Glutamatergic neuron (in vitro differentiated cells): ENCODE measurements at regions not wholly inside any gene's neighbourhood (a gene's known extent, or its start where the extent isn't known, plus 50 kb on each side); places are given as distances from the start of the nearest gene placed in this dataset.

Experiments used
- DNase-seq: peaks from one replicate; pipeline ENCODE4 v3.0.0; 2022
- H3K27ac Mint-ChIP-seq: one replicate; pipeline ENCODE4 v1.8.0; 2020; ENCODE audit warnings: mild to moderate bottlenecking, mixed read lengths, inconsistent platforms; ENCODE audit not compliant: unreplicated experiment
- H3K27me3 Mint-ChIP-seq: one replicate; pipeline ENCODE4 v1.8.0; 2020; ENCODE audit warnings: mild to moderate bottlenecking, moderate library complexity, mixed read lengths, inconsistent platforms; ENCODE audit not compliant: unreplicated experiment
- H3K36me3 Mint-ChIP-seq: one replicate; pipeline ENCODE4 v1.8.0; 2020; ENCODE audit warnings: mild to moderate bottlenecking, mixed read lengths, inconsistent platforms; ENCODE audit not compliant: unreplicated experiment
- H3K4me1 Mint-ChIP-seq: one replicate; pipeline ENCODE4 v1.8.0; 2020; ENCODE audit warnings: mild to moderate bottlenecking, low read depth, mixed read lengths, inconsistent platforms; ENCODE audit not compliant: unreplicated experiment
- H3K4me3 Mint-ChIP-seq: one replicate; pipeline ENCODE4 v1.8.0; 2020; ENCODE audit warnings: mild to moderate bottlenecking, mixed read lengths, inconsistent platforms; ENCODE audit not compliant: unreplicated experiment
- H3K9me3 Mint-ChIP-seq: one replicate; pipeline ENCODE4 v1.8.0; 2020; ENCODE audit warnings: mild to moderate bottlenecking, moderate library complexity, mixed read lengths, inconsistent platforms; ENCODE audit not compliant: unreplicated experiment
- TF ChIP-seq, protein P1 (sequence below): fragments of 200-600 bp; sonication (generic); IDR thresholded peaks from one replicate; pipeline ENCODE4 v1.5.0; 2021; ENCODE audit not compliant: partially characterized antibody, unreplicated experiment

DNA sequence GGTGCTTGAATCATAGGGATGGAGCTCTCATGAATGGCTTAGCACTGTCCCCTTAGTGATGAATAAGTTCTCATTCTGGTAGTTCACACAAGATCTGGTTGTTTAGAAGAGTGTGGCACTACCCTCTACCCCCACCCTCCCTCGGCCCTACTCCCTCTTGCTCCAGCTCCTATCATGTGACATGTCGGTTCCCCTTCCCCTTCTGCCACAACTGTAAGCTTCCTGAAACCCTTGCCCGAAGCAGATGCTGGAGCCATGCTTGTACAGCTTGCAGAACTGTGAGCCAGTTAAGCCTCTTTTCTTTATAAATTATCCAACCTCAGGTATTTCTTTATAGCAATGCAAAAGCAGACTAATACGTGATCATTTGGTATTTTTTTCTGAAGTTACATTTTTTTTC is 1012.6 kb downstream of the BCL11A start:
- Mint-ChIP-seq H3K36me3 (no peaks in the 10 kb centered on the region), H3K9me3 (no peaks in the 10 kb centered on the region), H3K27ac (no peak overlapping the region), H3K27me3 (peaks cover 2% of the 10 kb centered on the region), H3K4me1 (no peaks in the 10 kb centered on the region), H3K4me3 (no peak overlapping the region)
- TF ChIP-seq, protein P1, sequence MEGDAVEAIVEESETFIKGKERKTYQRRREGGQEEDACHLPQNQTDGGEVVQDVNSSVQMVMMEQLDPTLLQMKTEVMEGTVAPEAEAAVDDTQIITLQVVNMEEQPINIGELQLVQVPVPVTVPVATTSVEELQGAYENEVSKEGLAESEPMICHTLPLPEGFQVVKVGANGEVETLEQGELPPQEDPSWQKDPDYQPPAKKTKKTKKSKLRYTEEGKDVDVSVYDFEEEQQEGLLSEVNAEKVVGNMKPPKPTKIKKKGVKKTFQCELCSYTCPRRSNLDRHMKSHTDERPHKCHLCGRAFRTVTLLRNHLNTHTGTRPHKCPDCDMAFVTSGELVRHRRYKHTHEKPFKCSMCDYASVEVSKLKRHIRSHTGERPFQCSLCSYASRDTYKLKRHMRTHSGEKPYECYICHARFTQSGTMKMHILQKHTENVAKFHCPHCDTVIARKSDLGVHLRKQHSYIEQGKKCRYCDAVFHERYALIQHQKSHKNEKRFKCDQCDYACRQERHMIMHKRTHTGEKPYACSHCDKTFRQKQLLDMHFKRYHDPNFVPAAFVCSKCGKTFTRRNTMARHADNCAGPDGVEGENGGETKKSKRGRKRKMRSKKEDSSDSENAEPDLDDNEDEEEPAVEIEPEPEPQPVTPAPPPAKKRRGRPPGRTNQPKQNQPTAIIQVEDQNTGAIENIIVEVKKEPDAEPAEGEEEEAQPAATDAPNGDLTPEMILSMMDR: no peak
- DNase-seq: no peak

DNA sequence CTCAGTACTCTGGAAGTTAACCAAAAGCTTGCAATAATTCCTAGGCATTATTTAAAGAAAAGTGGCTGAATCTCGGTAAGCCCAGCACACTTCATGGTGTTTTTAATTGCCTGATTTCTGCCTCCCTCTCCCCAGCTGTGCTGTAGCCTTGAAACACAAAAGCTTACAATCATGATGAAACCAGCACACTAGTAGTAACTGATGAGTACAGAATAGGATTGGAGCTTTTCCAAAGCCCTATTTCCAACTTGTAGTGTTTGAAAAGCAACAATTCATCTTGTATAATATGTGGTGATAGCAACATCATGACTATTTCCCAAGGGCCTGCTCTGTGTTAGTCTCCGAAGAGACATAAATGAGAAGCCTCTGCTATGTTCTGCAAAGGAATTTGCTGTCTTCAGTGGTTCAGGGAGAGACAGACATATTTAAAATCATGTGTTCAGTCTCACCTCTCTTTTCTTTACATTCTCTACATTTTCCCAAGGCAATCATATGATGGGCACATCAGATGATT is 1015.0 kb downstream of the BCL11A start:
- H3K36me3 Mint-ChIP-seq: no peaks in the 10 kb centered on the region
- no peak overlapping the region for H3K4me3 Mint-ChIP-seq
- H3K4me1 Mint-ChIP-seq: no peaks in the 10 kb centered on the region
- TF ChIP-seq, protein P1: no peak
- no peak for DNase-seq
- H3K27me3 Mint-ChIP-seq: peaks cover 2% of the 10 kb centered on the region
- H3K27ac Mint-ChIP-seq: no peak overlapping the region
- H3K9me3 Mint-ChIP-seq: no peaks in the 10 kb centered on the region

DNA sequence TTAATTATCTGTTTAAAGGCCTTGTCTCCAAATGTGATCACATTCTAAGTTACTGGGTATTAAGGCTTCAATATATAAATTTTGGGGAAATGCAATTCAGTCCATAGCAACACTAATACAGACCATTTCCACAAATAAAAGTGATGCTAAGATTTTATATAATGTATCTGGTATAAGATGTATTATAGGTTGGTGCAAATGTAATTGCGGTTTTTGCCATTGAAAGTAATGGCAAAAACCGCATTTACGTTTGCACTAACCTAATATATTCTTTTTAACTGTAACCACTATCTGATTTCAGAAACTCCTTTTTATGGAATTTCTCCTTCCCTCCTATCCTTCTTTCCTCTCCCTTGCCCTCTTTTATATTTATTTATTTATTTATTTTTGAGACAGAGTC is 1020.6 kb downstream of the BCL11A start:
- no peak for DNase-seq
- Mint-ChIP-seq H3K27ac (no peak overlapping the region), H3K27me3 (peaks cover 2% of the 10 kb centered on the region), H3K4me3 (no peak overlapping the region), H3K4me1 (no peaks in the 10 kb centered on the region), H3K9me3 (no peaks in the 10 kb centered on the region), H3K36me3 (no peaks in the 10 kb centered on the region)
- TF ChIP-seq, protein P1: no peak

DNA sequence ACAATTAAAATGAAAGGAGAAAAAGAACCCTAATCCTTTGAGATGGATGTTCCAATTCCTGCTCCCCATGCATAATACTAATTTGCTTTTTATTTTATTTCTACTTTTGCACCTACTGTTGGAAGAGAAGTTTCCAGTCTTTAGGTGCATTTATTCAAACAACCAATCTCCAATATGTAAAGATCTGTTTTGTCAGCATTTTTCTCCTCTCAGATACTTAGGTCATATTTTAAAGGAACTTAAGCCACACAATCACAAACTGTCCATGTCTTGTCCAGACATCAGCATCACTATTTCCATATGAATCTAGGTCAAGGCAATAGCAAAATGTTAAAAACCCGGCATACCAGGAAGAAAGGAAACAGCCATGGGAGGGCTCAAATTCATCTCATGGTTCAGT is 1023.2 kb downstream of the BCL11A start:
- Mint-ChIP-seq H3K27me3 (no peaks in the 10 kb centered on the region), H3K4me3 (no peak overlapping the region), H3K36me3 (peaks cover 5% of the 10 kb centered on the region), H3K4me1 (no peaks in the 10 kb centered on the region), H3K9me3 (no peaks in the 10 kb centered on the region), H3K27ac (no peak overlapping the region)
- TF ChIP-seq, protein P1: no peak
- no peak for DNase-seq

DNA sequence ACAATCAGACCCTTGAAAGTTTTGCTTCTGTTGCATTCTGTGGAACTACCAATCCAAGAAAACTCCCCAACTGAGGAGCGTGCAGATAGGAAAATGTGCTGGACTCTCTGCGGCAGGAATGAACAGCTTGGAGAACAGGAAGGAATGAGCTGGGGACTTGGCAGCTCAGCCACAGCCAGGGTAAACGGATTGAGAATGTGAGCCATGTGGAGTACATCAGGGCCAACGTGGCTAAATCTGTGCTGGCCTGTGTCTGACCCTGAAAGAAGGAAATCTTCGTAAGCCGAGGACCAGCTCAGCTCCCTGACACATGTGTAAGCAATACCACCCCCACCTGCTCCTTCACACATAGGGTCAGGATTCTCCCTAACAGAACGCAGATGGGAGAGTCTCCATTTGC is 1023.7 kb downstream of the BCL11A start:
- DNase-seq: no peak
- Mint-ChIP-seq H3K27ac (no peak overlapping the region), H3K4me1 (no peaks in the 10 kb centered on the region), H3K27me3 (no peaks in the 10 kb centered on the region), H3K4me3 (no peak overlapping the region), H3K36me3 (peaks cover 5% of the 10 kb centered on the region), H3K9me3 (no peaks in the 10 kb centered on the region)
- TF ChIP-seq, protein P1: no peak
